EH (cell line): ENCODE measurements at regions not wholly inside any gene's neighbourhood (a gene's known extent, or its start where the extent isn't known, plus 50 kb on each side); places are given as distances from the start of the nearest gene placed in this dataset.

Experiments
- DNase-seq: peaks from one replicate; pipeline ENCODE4 v3.0.0-alpha.2; 2015; ENCODE audit warnings: low read depth

DNA sequence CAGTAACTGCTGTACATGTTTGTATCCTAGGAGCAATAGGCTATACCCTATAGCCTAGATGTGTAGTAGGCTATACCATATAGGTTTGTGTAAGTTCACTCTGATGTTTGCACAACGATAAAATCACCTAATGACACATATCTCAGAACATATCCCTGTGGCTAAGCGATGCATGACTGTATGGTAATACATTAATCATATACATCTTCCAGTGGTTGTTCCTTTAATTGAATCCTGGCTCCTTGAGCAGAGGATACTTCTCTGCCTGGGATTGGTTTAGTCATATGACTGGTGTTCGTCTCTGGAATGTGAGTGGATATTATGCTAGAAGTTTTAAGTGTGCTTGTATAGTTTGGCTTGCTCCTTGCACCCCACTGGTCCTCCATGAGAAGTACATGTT is 425.8 kb downstream of the MAN2A1 start:
- DNase-seq: no peak

DNA sequence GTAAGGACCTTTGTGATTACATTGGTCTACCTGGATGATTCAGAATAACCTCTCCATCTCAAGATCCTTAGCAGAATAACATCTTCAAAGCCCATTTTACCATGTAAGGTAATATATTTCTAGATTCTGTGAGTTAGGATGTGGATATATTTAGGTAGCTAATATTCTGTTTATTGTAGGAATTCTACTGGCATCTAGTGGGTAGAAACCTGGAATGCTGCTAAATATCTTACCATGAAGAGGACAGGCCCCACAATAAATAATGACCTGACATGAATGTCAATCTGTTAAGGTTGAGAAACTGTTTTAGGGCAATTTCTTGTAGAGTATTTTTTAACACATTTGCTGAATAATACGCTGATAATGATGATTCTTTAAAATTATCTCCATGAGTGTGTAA is 426.8 kb downstream of the MAN2A1 start:
- no peak for DNase-seq

DNA sequence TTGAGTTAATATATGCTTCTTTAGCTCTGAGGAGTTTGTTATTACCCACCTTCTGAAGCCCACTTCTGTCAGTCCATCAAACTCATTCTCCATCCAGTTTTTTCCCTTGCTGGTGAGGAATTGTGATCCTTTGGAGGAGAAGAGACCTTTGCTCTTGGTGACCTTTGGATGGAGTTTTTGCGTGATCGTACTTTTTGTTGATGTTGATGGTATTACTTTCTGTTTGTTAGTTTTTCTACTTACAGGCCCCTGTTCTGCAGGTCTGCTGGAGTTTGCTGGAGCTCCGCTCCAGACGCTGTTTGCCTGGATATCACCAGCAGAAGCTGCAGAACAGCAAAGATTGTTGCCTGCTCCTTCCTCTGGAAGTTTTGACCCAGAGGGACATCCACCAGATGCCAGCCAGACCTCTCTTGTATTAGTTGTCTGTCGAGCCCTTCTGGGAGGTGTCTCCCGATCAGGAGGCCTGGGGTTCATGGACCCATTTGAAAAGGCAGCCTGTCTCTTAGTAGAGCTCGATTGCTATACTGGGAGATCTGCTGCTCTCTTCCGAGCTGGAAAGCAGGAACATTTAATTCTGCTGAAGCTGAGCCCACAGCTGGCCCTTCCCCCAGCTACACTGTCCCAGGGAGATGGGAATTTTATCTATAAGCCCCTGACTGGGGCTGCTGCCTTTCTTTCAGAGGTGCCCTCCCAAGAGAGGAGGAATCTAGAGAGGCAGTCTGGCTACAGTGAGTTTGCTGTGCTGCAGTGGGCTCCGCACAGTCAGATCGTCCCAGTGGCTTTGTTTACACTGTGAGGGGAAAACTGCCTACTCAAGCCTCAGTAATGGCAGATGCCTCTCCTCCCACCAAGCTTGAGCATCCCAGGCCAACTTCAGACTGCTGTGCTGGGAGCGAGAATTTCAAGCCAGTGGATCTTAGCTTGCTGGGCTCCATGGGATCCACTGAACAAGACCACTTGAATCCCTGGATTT is 445.5 kb downstream of the MAN2A1 start:
- no peak for DNase-seq

DNA sequence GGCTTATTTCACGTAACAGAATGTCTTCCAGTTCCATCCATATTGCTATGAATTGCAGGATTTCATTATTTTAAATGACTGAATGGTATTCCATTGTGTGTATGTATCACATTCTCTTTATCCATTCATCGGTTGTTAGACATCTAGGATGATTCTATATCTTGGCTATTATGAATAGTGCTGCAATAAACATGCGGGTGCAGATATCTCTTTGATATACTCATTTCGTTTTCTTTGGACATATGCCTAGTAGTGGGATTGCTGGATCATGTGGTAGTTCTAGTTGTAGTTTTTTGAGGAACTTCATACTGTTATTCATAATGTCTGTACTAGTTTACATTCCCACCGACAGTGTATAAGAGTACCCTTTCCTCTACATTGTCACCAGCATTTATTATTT is 460.5 kb downstream of the MAN2A1 start:
- no peak for DNase-seq

DNA sequence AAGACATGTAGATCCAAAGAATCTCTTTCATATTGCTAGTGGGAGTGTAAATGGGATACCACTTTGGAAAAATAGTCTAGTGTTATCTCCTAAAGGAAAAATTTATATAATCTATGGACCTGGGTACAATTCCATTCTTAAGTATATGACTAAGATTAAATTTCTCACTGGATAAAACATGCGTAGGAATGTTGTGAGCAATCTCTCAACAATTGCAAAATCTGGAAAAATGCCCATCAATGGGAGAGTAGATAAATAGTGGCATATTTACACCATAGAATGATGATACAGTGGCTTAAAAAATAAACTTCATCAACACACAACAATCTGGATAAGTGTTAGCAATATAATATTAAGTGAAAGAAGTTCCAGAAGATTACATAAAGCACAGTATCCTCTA is 469.5 kb downstream of the MAN2A1 start:
- peak; percentile 6 for DNase-seq

DNA sequence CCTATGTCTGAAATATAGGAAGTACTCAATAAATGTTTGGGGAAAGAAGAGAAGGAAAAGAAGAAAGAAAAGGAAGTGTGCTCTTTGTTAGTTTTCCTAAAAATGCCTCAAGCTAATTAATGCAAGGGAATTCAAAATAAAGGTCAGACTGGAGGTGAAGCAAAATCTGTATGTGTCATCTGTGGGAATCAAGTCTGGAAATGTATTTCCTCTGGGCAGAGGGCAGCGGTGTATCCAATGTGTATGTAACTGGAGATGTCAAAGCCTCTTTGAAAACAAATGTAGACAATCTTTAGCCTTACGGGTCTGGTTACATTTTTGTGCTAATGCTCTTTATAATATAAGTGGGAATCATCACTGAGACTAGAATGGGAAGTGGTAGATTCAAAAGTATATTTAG is 471.4 kb downstream of the MAN2A1 start:
- no peak for DNase-seq

DNA sequence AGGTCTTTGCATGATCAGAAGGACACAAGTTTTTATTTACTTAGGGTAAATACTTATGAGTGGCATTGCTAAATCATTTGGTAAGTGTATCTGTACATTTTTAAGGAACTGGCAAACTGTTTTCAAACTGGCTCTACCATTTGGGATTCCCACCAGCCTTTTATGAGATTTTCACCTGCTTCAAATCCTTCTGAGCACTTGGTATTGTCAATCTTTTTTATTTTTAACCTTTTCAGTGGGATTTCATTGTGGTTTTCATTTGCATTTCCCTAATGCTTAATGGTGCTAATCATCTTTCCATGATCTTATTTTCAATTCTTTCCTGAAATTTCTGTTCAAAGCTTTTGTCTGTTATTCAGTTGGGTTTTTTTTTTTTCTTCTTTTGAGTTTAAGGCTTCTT is 475.6 kb downstream of the MAN2A1 start:
- no peak for DNase-seq

DNA sequence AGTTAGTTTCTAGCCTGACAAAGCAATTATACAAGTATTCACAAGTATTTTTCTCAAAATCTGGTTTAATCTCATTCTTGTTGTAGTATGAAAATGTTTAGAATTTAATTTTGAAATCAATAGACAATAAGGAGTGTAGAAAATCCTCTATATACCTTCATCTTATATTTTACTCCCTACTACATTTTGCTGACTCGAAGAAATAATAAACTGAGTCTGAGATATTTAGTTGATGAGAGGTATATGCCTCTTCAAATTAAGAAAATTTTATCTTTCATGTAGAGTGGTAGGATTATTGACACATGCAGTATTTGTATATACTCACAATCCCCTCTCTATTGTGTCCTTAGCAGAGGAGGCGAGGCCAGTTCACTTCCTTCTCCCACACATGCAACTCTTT is 477.7 kb downstream of the MAN2A1 start:
- DNase-seq: no peak

DNA sequence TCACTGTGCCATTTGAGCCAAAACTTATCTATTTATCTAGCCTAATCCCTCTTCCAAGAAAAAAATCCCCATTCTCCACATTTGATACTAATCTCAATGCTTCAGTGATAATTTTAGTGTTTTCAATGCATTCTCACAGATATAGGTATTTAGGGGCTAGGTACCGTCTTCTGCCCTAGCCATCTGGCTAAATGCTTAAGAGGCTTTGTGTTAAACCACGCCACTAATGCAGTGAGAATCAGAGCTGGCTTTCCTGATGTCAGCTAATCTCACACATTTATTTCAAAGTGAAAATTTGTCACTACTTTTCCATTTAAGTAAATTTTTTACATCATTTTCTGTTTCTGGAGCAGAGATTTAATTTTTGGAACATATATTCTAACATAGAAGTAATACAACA is 479.7 kb downstream of the MAN2A1 start:
- DNase-seq: no peak

DNA sequence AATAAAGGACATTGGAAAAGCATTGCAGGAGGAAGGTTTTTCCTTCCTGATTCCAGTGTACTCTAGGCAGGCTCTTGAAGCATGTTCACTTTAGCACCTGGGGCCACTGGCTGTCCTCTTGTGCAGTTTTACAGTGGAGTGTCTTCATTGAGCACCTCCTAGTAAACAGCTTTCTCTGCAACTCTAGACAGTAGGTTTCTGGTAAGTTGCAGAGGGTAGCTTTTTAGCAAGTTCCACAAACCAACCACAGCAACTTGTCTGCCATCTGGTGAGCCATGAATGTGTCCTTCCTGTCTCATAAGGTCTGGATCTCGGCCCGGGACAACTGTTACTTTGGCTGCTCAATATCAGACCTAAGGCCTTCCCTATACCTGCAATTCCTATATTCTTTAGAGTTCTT is 488.0 kb downstream of the MAN2A1 start:
- no peak for DNase-seq

DNA sequence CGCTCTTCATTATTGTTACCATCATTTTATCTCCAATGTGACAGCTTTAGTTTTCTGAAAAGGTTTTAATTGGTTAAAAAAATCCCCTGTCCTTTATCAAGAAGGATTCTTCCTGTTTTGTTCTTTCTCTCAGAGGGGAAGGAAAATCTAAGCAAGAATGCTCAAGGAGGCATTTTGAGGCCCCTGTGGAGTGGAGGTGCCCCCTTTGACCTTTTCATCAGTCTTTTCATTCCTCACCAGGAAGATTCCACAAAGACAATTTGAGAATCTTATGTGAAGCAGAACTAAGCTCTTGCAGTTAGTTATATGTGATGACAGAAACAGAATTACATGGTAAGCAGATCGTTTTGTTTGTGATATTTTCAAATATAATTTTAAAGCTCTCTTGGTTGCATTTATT is 489.6 kb downstream of the MAN2A1 start:
- DNase-seq: no peak

DNA sequence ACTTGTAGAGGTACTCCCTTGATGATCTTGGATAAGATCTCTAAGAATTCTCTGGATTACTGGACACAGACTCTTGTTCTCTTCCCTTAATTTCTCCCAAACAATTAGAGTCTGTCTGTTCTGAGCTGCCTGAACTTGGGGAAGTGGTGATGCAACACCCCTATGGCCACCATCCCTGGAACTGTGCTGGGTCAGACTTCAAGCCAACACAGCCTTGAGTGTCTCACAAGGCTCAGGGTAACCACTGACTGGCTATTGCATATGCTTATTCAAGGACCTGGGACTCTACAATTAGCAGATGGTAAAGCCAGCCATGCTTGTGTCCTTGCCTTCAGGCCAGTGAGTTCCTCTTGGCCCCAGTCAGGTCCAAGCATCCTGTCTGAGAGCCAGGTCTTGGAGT is 504.5 kb downstream of the MAN2A1 start:
- no peak for DNase-seq

DNA sequence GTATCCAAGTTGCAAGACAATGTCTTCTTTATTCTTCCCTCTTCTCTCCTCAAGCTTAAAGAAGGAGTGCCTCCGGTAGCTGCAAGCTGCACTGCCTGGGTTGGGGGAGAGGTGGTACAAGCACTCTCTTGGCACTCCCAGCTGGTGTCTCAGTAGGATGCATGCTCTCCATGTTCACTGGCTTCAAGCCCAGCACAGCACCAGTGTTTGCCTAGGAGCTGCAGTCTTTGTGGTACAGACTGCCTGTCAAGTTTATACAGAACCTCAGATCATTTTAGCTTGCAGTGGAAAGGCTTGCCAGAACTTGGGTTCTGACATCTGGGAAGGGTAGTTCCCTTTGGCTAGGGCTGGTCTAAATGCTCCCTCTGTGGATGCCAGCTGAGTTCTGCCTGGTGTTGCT is 505.6 kb downstream of the MAN2A1 start:
- no peak for DNase-seq

DNA sequence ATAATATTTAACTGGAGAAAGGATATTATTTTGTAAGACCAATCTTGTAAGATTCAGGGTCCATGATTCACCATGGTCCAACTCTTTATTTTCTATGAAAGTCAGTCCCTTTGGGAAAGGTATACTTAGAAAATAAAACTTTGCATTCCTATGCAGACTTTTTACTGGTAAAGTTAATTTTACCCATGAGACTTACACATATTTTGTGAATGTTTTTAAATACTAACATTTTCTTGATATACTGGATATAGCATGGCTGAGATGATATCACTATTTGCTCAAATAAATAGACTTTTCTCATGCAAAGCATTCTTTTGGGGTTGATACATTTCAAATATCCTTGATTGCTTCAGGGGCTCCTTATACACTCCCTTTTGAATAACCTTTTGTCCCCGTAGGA is 512.1 kb downstream of the MAN2A1 start:
- DNase-seq: no peak

DNA sequence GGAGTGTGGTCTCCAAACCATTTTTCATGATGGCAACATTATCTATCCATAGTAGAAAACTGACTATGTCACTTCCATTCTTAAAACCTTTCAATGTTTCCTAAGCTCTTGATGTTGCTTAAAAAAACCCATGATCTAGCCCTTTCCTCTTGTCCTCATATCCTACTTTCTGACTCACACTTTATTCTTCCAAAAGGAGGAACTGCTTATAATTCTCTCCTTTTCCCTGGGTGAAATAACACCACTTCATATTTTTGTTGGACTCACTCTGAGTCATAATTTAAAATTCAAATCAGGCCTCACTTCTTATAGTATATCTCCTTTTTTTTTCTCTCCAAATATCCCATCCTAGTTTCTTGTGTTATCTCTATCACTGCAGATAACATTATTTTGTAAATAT is 513.9 kb downstream of the MAN2A1 start:
- no peak for DNase-seq

DNA sequence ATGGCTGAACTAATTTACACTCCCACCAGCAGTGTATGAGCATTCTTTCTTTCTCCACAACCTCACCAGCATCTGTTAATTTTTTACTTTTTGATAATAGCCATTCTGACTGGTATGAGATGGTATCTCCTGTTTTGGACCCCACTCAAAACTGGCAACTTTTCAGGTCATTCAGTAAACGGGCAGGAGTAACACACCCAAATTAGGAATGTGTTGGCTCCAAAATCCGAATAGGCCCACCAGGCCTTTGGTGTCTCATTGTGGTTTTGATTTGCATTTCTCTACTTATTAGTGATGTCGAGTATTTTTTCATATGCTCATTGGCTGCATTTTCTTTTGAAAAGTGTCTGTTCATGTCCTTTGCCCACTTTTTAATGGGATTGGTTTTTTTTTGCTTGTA is 517.1 kb downstream of the TMEM232 start:
- DNase-seq: no peak

DNA sequence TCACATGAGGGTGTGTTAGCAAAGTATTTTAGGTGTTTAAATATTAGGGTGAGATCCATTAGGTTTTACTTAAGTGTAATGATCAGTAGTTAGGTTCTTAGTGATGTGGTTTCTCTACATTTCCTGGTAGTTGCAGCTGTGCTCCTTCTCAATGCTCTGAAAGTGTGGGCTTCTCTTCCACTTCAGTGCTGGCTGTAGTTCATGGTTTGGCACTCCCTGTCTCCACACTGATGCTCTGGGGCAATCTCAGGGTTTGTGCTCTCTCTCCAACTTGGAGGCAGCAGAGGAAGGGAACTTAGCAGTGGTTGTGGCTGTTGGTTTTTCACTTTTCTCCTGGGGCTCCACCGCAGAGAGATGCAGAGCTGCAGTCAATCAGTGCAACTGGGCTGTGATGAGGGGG is 507.5 kb downstream of the TMEM232 start:
- DNase-seq: no peak

DNA sequence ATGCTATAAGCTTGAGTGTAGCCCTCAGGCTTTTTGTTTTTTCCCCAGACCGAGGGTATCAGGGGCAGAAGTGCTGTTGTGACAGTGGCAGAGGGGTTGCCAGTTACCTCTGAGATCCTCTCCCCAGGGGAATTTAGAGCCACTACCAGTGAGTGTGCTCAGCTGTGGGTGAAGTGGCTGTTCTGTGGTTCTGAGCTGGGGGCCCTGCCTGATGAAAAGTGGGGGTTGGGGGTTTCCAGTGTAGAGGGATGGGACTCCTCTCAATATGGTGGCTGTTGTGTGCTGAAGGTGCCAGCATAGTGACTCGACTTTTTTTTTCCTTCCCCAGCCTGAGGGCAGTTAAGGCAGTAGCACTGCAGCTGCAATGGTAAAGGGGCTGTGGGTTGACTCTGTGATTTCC is 506.7 kb downstream of the TMEM232 start:
- DNase-seq: no peak

DNA sequence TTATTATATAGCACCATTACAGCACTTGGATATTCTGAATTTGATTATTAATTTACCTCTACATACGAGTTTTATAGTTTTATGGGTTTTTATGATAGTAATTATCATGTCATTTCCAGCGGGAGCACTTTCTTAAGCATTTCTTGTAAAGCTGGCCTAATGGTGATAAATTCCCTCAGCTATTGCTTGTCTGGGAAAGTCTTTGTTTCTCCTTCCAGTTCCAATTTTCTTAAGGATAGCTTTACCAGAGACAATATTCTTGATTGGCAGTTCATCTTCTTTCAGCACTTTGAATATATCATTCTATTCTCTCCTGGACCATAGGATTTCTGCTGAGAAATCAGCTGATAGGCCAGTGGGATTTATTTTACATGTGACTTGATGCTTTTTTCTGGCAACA is 505.4 kb downstream of the TMEM232 start:
- no peak for DNase-seq

DNA sequence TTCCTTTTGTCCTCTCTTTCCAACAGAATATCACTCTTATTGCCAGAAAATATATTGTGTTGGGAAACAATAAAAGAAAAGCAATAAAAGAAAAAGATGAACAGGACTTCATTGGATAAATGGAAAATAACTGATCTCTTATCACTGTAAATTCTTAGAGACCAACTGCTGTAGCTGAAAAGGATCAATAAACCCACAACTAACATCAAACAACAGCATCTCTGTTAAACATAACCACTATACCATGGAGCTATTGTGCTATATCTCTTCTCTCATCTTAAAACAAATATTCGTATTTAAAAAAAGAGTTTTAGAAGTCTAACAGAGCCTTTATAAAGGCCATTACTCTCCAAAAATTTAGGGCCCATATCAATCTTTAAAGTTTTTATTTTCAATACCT is 502.4 kb downstream of the TMEM232 start:
- no peak for DNase-seq

DNA sequence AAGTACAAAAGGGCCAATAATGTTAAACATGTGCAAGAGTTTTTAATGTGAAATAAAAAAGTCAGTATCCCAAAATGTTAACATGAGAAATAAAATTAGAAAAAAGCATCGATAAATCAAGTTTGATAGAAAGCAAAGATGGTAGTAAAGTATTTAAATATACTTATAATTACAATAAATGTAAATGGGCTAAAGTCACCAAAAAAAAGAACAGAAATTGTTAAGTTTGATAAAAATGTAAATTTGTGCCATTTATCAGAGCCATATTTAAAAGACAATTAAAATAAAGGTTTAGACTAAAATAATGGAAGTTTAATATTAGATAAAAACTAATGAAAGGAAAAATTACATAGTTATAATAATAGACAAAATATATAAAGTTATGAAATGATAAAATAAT is 500.5 kb downstream of the TMEM232 start:
- no peak for DNase-seq

DNA sequence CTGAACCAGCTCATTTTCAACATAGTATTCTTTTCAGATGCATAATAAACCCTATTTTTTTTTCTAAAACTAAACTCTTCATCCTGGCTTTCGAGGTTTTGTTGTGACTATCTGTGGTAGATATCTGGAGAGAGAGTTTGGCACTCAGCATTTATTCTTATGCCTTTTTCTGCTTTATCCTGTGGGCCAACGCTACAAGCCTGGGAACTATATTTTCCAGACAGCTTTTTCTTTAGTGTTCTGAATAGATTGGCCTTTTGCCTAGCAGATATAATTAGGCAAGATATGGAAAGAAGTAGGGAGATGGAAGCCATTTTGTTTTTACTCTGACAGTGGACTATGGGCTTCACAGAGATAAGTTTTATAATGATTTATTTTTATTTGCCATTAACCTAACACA is 486.7 kb downstream of the TMEM232 start:
- no peak for DNase-seq

DNA sequence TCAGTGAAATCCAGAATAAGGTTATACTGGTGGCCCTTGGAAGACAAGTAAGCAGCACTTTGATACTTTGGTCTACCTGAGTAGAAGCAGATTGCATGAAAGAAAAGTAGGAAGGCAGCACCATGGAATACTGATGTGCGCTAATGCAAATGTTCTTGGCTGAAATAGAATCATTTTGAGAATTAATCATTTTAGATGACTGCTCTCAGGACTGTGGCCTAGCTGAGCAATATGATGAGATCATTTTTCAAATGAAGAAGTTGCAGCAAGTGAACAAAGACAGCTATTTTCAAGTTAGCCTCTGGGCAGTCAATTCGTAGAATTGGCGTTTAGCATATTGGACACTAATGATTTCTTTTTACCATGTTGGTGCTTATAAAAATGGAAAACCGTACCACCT is 483.5 kb downstream of the TMEM232 start:
- DNase-seq: no peak

DNA sequence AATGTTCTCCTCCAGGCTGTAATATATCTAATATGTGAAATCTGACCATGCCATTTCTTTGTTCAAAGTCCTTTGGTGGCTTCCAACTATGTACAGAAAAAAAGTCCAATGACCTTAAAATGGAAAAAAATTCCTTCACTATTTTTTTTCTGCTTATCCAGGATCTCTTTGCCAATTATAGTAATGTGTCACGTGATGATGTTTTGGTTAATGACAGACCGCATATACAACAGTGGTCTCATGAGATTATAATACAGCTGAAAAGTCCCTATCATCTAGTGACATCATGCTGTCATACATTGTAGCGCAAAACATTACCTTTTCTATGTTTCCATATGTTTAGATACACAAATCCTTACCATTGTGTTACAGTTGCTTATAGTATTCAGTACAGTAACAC is 477.6 kb downstream of the TMEM232 start:
- DNase-seq: no peak
